A673 (cell line): ENCODE measurements at regions not wholly inside any gene's neighbourhood (a gene's known extent, or its start where the extent isn't known, plus 50 kb on each side); places are given as distances from the start of the nearest gene placed in this dataset.

ENCODE experiments used
- CTCF ChIP-seq: fragments of 300-800, 200-600 bp; sonication (generic); conservative IDR thresholded peaks from 2 replicates; pipeline ENCODE4 v1.5.1; 2017; ENCODE audit warnings: low read depth, mild to moderate bottlenecking, antibody characterized with exemption, low read length, moderate library complexity, mixed read lengths
- EZH2 ChIP-seq: fragments of 200-600 bp; sonication (generic); IDR thresholded peaks from 2 replicates; pipeline ENCODE4 v1.6.1; 2017; ENCODE audit warnings: borderline replicate concordance, low read depth, mild to moderate bottlenecking, mixed read lengths, antibody characterized with exemption, low read length; ENCODE audit not compliant: poor library complexity, severe bottlenecking

- TF ChIP-seq EZH2 (no peak), CTCF (no peak)
Measured at GRCh38 chr22:49101873-49102272, 725.8 kb downstream of the BRD1 start.
